ENCODE measurements at regions not wholly inside any gene's neighbourhood (a gene's known extent, or its start where the extent isn't known, plus 50 kb on each side); places are given as distances from the start of the nearest gene placed in this dataset.
"Not testable (repeated sequence)": the region's sequence is repeated elsewhere in the genome, so short reads cannot be mapped to it uniquely, and the experiment has no call there.

DNA sequence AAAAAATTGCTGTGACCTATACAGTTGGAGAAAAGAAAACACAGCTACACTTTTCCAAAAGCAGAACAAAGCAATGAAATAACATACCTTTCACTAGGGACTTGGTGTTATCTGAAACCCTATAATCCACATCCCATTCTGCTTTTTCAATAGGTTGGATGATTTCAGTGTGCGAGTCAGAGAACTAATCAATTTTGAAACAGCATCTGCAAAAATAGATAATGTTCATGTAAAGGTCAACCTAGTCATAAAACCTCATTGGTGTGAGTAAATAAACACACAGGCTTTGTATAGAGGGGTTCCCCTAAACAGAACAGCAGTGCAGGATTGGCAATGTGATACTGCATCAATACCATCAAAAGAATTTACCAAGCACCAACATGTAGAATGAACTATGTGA, 173.0 kb upstream of the G2E3 start:
- Mint-ChIP-seq H3K27ac (no peak overlapping the region), H3K27me3 (peaks cover 22% of the 10 kb centered on the region), H3K9me3 (no peaks in the 10 kb centered on the region), H3K4me1 (no peaks in the 10 kb centered on the region), H3K36me3 (no peaks in the 10 kb centered on the region), H3K4me3 (no peak overlapping the region)
- no peak for ATAC-seq

DNA sequence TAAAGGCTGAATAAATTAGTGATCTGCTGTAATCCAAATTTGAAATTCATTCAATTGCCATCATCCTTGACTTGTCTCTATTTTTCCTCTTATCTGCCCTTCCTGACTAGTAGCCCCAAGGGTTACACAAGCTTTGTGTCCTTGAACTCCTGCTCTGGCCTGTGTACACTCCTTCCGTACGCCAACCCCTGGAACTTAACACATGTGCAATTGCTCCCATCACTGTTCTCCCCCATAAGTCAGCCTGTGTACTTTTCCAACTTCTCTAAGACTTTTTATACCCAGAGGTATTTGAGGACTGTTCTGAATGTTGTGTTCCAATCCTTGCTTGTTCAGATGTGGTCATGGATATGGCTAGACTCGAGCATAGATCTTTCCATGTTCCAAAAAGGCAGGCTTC, 171.1 kb upstream of the G2E3 start:
- H3K9me3 Mint-ChIP-seq: no peaks in the 10 kb centered on the region
- no peaks in the 10 kb centered on the region for H3K36me3 Mint-ChIP-seq

DNA sequence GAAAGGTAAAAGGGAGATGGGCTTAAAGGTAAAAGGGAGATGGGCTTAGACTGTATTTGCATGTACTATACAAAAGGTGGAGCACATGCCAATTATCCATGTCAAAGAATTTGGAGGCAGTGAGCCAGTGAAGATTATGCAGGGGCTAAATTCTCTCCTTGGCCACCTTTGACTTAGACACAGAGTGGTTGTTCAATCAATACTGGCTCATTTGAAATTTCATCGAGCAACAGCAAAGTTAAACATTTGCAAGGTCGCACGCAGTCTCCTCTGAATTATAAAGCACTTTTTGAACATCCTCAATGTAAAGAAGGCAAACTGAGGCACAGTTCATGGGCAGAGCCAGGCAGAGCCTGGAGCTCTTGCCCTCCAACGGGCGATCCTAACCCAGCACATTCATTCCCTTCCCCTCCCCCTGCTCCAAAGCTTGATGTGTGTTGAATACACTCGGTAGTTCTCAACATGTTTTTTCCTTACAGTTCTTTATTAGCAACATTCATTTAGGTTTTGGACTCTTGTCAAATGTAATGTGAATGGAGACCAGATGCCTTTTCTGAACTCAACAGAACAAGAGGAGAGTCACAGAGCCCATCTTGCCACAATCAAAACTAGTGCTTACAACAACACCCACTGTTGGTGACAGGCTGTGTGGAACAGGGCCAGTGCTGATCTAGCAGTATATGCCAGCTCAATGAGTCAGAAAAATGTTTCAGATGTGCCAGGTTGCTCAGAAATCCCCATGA, 169.7 kb upstream of the G2E3 start:
- ATAC-seq: peak; percentile 51
- Mint-ChIP-seq H3K4me1 (no peaks in the 10 kb centered on the region), H3K27me3 (peaks cover 8% of the 10 kb centered on the region), H3K27ac (no peak overlapping the region), H3K36me3 (no peaks in the 10 kb centered on the region), H3K4me3 (no peak overlapping the region), H3K9me3 (no peaks in the 10 kb centered on the region)

More for the DNA sequence above, 171.1 kb upstream of the G2E3 start:
- H3K27me3 Mint-ChIP-seq: peaks cover 20% of the 10 kb centered on the region
- no peak for ATAC-seq
- H3K4me3 Mint-ChIP-seq: no peak overlapping the region
- no peaks in the 10 kb centered on the region for H3K4me1 Mint-ChIP-seq
- no peak overlapping the region for H3K27ac Mint-ChIP-seq

- H3K4me3 Mint-ChIP-seq: no peak overlapping the region
- peaks cover 2% of the 10 kb centered on the region for H3K27me3 Mint-ChIP-seq
- H3K27ac Mint-ChIP-seq: no peak overlapping the region
Observed at GRCh38 chr14:30389877-30390385, 169.0 kb upstream of the G2E3 start.

DNA sequence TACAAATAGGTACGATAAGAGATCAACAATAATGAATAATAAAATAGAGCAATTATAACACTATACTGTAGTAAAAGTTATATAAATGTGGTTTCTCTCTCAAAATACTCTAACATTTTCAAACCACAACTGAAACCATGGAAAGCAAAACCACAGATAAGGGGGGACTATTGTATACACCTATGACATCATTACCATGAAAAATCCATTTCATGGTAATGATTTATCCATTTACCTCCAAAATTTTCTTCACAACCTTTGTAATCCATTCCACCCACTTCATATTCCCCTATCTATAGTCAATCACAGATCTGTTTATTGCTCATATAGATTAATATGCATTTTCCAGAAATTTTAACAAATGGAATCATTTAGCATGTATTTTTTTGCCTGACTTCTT, 163.9 kb upstream of the G2E3 start:
- H3K9me3 Mint-ChIP-seq: no peaks in the 10 kb centered on the region
- H3K27ac Mint-ChIP-seq: no peak overlapping the region
- no peaks in the 10 kb centered on the region for H3K27me3 Mint-ChIP-seq
- H3K36me3 Mint-ChIP-seq: no peaks in the 10 kb centered on the region
- no peak for ATAC-seq
- H3K4me3 Mint-ChIP-seq: no peak overlapping the region
- no peaks in the 10 kb centered on the region for H3K4me1 Mint-ChIP-seq

More at GRCh38 chr14:30389877-30390385, 169.0 kb upstream of the G2E3 start:
- no peaks in the 10 kb centered on the region for H3K36me3 Mint-ChIP-seq
- peak; percentile 40 for ATAC-seq
- no peaks in the 10 kb centered on the region for H3K9me3 Mint-ChIP-seq
- H3K4me1 Mint-ChIP-seq: no peaks in the 10 kb centered on the region

DNA sequence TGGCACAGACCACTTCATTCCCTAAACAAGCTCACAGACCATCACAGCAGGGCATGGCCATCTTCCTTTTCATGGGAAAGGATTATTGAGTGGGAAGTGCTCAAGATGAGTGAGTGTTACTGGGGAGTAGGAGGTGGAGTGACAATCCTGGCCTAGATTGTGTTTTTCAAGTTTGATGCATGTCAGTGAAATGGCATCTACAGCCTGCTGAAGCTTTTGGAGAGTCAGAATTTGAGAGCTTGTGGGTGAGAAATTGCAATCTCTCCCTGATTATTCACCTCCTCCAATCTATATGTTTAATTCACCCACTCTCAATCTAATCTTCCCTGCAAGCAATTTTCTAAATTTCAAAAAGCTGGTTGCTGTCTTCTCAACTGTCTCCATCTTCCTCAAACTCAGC, 156.1 kb upstream of the G2E3 start:
- Mint-ChIP-seq H3K36me3 (no peaks in the 10 kb centered on the region), H3K9me3 (no peaks in the 10 kb centered on the region), H3K4me3 (no peak overlapping the region), H3K4me1 (no peaks in the 10 kb centered on the region), H3K27me3 (no peaks in the 10 kb centered on the region), H3K27ac (no peak overlapping the region)
- ATAC-seq: no peak

- Mint-ChIP-seq H3K9me3 (no peaks in the 10 kb centered on the region), H3K36me3 (no peaks in the 10 kb centered on the region), H3K4me1 (no peaks in the 10 kb centered on the region), H3K4me3 (no peak overlapping the region), H3K27me3 (no peaks in the 10 kb centered on the region), H3K27ac (no peak overlapping the region)
- ATAC-seq: no peak
Observed at GRCh38 chr14:30403791-30404190, 155.2 kb upstream of the G2E3 start.

- H3K4me1 Mint-ChIP-seq, H3K27me3 Mint-ChIP-seq, H3K36me3 Mint-ChIP-seq, H3K27ac Mint-ChIP-seq, H3K4me3 Mint-ChIP-seq, H3K9me3 Mint-ChIP-seq, ATAC-seq: not testable (repeated sequence)
Observed at GRCh38 chr14:30409508-30410015, 149.4 kb upstream of the G2E3 start.

- H3K27me3 Mint-ChIP-seq: no peaks in the 10 kb centered on the region
- peaks cover 4% of the 10 kb centered on the region for H3K9me3 Mint-ChIP-seq
- H3K4me1 Mint-ChIP-seq: no peaks in the 10 kb centered on the region
- H3K27ac Mint-ChIP-seq: no peak overlapping the region
- H3K36me3 Mint-ChIP-seq: no peaks in the 10 kb centered on the region
- ATAC-seq: no peak
- H3K4me3 Mint-ChIP-seq: no peak overlapping the region
Observed at GRCh38 chr14:30410986-30411385, 148.0 kb upstream of the G2E3 start.

DNA sequence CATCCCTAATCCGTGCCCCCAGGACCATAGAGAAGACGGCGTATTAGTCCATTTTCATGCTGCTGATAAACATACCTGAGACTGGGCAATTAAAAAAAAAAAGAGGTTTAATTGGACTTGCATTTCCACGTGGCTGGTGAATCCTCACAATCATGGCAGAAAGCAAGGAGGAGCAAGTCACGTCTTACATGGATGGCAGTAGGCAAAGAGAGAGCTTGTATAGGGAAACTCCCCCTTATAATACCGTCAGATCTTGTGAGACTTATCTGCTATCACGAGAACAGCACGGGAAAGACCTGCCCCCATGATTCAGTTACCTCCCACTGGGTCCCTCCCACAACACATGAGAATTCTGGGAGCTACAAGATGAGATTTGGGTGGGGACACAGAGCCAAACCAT, 145.8 kb upstream of the G2E3 start:
- ATAC-seq, H3K9me3 Mint-ChIP-seq, H3K4me3 Mint-ChIP-seq, H3K4me1 Mint-ChIP-seq, H3K27me3 Mint-ChIP-seq, H3K36me3 Mint-ChIP-seq, H3K27ac Mint-ChIP-seq: not testable (repeated sequence)

DNA sequence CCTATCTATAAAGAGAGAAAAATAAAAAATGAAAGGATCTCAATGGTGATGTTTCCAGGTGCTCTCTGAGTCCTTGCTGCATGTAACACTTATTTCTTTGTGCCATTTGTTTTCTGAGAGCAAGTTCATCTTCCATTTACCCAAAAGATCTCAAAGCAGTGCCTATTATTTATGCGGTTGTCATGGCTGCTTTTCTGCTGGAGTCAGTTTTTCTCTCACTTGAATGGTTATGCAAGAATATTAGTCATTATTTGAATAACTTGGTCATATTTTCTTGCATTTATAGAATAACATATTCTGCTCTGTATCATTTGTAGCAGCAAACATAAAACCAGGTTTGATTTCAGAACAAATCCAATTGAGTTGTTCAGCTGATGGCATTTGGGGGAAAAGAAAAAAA, 141.8 kb upstream of the G2E3 start:
- ATAC-seq: no peak
- no peaks in the 10 kb centered on the region for H3K36me3 Mint-ChIP-seq
- peaks cover 11% of the 10 kb centered on the region for H3K27me3 Mint-ChIP-seq
- H3K27ac Mint-ChIP-seq: no peak overlapping the region
- H3K9me3 Mint-ChIP-seq: peaks cover 4% of the 10 kb centered on the region
- H3K4me3 Mint-ChIP-seq: no peak overlapping the region
- no peaks in the 10 kb centered on the region for H3K4me1 Mint-ChIP-seq

GRCh38 chr14:30417999-30418398, 141.0 kb upstream of the G2E3 start:
- Mint-ChIP-seq H3K27me3 (peaks cover 11% of the 10 kb centered on the region), H3K27ac (no peak overlapping the region), H3K9me3 (peaks cover 4% of the 10 kb centered on the region), H3K36me3 (no peaks in the 10 kb centered on the region), H3K4me3 (no peak overlapping the region), H3K4me1 (no peaks in the 10 kb centered on the region)
- ATAC-seq: no peak

DNA sequence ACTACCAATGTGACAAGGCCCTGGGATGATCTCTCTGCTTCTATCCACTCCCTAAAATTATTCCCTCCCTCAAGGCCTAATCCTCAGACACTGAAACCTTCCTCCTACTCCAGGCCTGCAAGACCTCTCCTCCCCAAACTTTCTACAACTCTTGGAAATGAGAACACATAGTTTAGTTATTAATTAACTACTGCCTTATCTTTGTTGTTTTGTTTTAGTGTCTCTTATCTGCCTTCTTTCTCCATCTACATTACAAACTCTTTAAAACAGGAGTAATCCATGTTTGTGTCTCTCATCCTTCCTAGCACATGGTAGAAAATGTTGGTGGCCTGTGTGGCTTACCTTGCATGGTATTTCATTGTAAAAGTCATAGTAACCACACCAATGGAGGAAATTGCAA, 139.9 kb upstream of the G2E3 start:
- Mint-ChIP-seq H3K4me1 (no peaks in the 10 kb centered on the region), H3K27me3 (peaks cover 11% of the 10 kb centered on the region), H3K9me3 (no peaks in the 10 kb centered on the region), H3K27ac (no peak overlapping the region), H3K4me3 (no peak overlapping the region), H3K36me3 (no peaks in the 10 kb centered on the region)
- no peak for ATAC-seq

GRCh38 chr14:30420515-30420914, 138.4 kb upstream of the G2E3 start:
- no peaks in the 10 kb centered on the region for H3K9me3 Mint-ChIP-seq
- H3K4me3 Mint-ChIP-seq: no peak overlapping the region
- ATAC-seq: no peak
- no peaks in the 10 kb centered on the region for H3K4me1 Mint-ChIP-seq
- H3K27ac Mint-ChIP-seq: no peak overlapping the region
- no peaks in the 10 kb centered on the region for H3K36me3 Mint-ChIP-seq
- peaks cover 11% of the 10 kb centered on the region for H3K27me3 Mint-ChIP-seq

DNA sequence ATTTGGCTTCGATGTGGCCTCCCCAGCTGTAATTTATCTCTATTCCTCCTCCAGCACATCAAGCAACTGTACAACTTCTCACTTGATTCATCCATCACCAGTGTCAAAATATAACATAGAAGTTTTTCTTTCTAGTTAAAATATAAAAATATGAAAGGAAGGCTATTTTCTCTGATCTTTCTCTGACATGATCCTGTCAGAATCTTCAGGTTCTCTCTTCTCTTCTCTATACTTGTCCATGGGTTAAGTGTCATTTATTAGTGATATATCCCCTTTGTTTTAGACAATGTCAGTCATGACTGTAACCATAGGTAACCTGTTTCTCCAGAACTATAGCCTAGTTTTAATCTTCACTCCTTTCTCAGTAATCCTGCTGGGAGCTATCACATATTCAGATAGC, 132.5 kb upstream of the G2E3 start:
- no peaks in the 10 kb centered on the region for H3K36me3 Mint-ChIP-seq
- H3K27ac Mint-ChIP-seq: no peak overlapping the region
- no peaks in the 10 kb centered on the region for H3K9me3 Mint-ChIP-seq
- H3K27me3 Mint-ChIP-seq: peaks cover 11% of the 10 kb centered on the region
- H3K4me3 Mint-ChIP-seq: no peak overlapping the region
- ATAC-seq: no peak
- no peaks in the 10 kb centered on the region for H3K4me1 Mint-ChIP-seq

- Mint-ChIP-seq H3K27me3 (peaks cover 11% of the 10 kb centered on the region), H3K27ac (no peak overlapping the region), H3K4me1 (no peaks in the 10 kb centered on the region), H3K4me3 (no peak overlapping the region), H3K36me3 (no peaks in the 10 kb centered on the region), H3K9me3 (no peaks in the 10 kb centered on the region)
- ATAC-seq: no peak
Observed at GRCh38 chr14:30427401-30427800, 131.6 kb upstream of the G2E3 start.

All from stimulated activated memory B cell treated with anti-CD40 and anti-IgM and Interleukin-4, amounts not matched to agents 10 μg/mL and 1 μg/mL and 100 μg/mL, for 72 hours (primary cell).